Osteoblast (primary cell): ENCODE measurements at regions not wholly inside any gene's neighbourhood (a gene's known extent, or its start where the extent isn't known, plus 50 kb on each side); places are given as distances from the start of the nearest gene placed in this dataset.

Experiments used
- DNase-seq: peaks from one replicate; pipeline ENCODE4 v3.0.0; 2011; ENCODE audit warnings: low spot score, mixed read lengths; ENCODE audit not compliant: insufficient read length; ENCODE audit errors: missing footprints
- H2AFZ ChIP-seq: 2 replicates; pipeline ENCODE4 v1.6.0; 2011; ENCODE audit warnings: mild to moderate bottlenecking, low read length
- H3K27ac ChIP-seq: 2 replicates; pipeline ENCODE4 v1.5.1; 2011; ENCODE audit warnings: mild to moderate bottlenecking, low read depth, low read length, moderate library complexity
- H3K27me3 ChIP-seq: 2 replicates; pipeline ENCODE4 v1.6.0; 2012; ENCODE audit warnings: mild to moderate bottlenecking, control low read depth, inconsistent platforms, low read length, moderate library complexity; ENCODE audit not compliant: insufficient read depth
- H3K36me3 ChIP-seq: 2 replicates; pipeline ENCODE4 v1.5.1; 2011; ENCODE audit warnings: mild to moderate bottlenecking, low read length, control low read depth, moderate library complexity; ENCODE audit not compliant: insufficient read depth
- H3K4me1 ChIP-seq: 2 replicates; pipeline ENCODE4 v1.5.1; 2011; ENCODE audit warnings: mild to moderate bottlenecking, low read length, control low read depth, moderate library complexity; ENCODE audit not compliant: insufficient read depth
- H3K4me2 ChIP-seq: 2 replicates; pipeline ENCODE4 v1.6.0; 2011; ENCODE audit warnings: mild to moderate bottlenecking, low read length; ENCODE audit not compliant: insufficient read depth
- H3K4me3 ChIP-seq: fragments of 200-600 bp; sonication (generic); 3 replicates; pipeline ENCODE4 v1.5.1; 2012; ENCODE audit warnings: mild to moderate bottlenecking, low read length, inconsistent platforms; ENCODE audit not compliant: insufficient read depth
- H3K79me2 ChIP-seq: 2 replicates; pipeline ENCODE4 v1.6.0; 2012; ENCODE audit warnings: mild to moderate bottlenecking, low read length, control low read depth, inconsistent platforms; ENCODE audit not compliant: insufficient read depth
- H3K9me3 ChIP-seq: 2 replicates; pipeline ENCODE4 v1.5.1; 2011; ENCODE audit warnings: low read depth, low read length, control low read depth
- H4K20me1 ChIP-seq: 2 replicates; pipeline ENCODE4 v1.6.0; 2012; ENCODE audit warnings: mild to moderate bottlenecking, low read length, control low read depth; ENCODE audit not compliant: insufficient read depth
- TF ChIP-seq, protein P1 (sequence below): IDR thresholded peaks from 2 replicates; pipeline ENCODE4 v1.5.1; 2011; ENCODE audit warnings: mild to moderate bottlenecking, low read depth, low read length, moderate library complexity; ENCODE audit errors: extremely low read depth

DNA sequence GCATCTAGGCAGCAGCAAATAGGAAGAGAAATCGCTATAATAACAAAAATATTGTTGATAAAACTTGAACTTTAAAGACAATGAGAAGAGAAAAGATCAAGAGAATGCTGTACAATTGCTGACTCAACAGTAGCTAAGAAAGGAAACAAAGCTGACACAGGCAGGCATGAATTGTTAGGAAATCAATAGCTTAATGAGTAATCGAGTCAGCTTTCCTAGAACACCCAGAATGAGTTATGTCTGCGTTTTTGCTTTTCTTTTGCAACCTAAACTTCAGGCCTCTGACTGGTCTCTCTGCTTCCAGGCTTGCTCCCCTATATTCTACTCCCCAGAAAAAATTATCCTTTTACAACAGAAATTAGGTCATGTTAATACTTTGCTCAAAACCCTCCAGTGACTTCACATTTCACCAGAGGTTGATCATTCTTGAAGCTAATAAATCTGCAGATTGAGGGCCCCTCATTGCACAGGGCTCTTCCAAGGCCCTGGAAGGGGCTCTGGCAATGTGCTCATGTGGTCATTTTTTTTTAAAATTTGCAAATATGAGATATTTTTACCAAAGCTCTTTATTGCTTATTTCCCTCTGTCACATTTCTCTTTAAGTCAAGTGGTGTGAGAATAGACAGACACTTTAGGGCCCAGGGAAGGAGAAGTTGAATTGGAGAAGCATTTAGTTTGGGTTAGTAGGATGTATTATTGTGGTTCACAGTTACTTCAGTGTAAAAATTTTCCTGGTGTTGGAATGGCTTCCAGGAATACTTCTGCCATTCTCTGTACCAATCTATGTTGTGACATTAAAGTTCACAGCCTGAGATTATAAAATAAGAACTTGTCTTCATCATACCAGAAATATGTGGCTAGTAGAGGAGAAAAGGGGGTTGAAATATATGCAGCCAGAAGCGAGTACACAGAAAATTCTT is 116.3 kb downstream of the TMCO5A start:
- TF ChIP-seq, protein P1, sequence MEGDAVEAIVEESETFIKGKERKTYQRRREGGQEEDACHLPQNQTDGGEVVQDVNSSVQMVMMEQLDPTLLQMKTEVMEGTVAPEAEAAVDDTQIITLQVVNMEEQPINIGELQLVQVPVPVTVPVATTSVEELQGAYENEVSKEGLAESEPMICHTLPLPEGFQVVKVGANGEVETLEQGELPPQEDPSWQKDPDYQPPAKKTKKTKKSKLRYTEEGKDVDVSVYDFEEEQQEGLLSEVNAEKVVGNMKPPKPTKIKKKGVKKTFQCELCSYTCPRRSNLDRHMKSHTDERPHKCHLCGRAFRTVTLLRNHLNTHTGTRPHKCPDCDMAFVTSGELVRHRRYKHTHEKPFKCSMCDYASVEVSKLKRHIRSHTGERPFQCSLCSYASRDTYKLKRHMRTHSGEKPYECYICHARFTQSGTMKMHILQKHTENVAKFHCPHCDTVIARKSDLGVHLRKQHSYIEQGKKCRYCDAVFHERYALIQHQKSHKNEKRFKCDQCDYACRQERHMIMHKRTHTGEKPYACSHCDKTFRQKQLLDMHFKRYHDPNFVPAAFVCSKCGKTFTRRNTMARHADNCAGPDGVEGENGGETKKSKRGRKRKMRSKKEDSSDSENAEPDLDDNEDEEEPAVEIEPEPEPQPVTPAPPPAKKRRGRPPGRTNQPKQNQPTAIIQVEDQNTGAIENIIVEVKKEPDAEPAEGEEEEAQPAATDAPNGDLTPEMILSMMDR, result no peak
- no peaks in the 10 kb centered on the region for H3K79me2 ChIP-seq
- no peaks in the 10 kb centered on the region for H3K9me3 ChIP-seq
- H3K4me3 ChIP-seq, result no peak overlapping the region
- H3K4me2 ChIP-seq, result peak overlapping the region; percentile 17
- no peak overlapping the region for H2AFZ ChIP-seq
- DNase-seq, result no peak
- H4K20me1 ChIP-seq, result no peaks in the 10 kb centered on the region
- peak overlapping the region; percentile 44 for H3K27ac ChIP-seq
- H3K27me3 ChIP-seq, result no peaks in the 10 kb centered on the region
- H3K36me3 ChIP-seq, result no peaks in the 10 kb centered on the region
- H3K4me1 ChIP-seq, result peaks cover 33% of the 10 kb centered on the region

DNA sequence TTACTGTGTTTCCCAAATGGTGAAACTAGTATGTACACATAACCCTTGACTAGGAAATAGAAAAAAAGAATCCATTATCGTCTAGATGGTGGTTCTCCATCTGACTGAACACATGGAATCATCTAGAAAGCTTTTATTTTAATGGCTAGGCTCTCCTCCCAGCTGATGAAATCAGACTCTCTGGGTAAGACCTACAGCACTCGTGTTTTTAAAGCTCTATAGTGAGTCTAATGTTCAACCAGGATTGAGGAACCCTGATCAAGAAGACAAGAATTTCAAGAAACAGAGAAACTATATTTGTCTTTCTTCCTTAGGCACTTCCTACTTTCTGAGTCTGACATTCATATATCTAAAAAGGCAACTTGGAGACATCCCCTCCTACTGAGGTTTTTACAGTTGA is 118.8 kb downstream of the TMCO5A start:
- Histone ChIP-seq H3K4me1 (peaks cover 33% of the 10 kb centered on the region), H2AFZ (no peak overlapping the region), H3K79me2 (no peaks in the 10 kb centered on the region), H3K4me3 (no peak overlapping the region), H3K27ac (peak overlapping the region; percentile 43), H3K4me2 (no peak overlapping the region), H4K20me1 (no peaks in the 10 kb centered on the region), H3K9me3 (no peaks in the 10 kb centered on the region), H3K27me3 (no peaks in the 10 kb centered on the region), H3K36me3 (no peaks in the 10 kb centered on the region)
- TF ChIP-seq, protein P1, result no peak
- DNase-seq, result no peak

DNA sequence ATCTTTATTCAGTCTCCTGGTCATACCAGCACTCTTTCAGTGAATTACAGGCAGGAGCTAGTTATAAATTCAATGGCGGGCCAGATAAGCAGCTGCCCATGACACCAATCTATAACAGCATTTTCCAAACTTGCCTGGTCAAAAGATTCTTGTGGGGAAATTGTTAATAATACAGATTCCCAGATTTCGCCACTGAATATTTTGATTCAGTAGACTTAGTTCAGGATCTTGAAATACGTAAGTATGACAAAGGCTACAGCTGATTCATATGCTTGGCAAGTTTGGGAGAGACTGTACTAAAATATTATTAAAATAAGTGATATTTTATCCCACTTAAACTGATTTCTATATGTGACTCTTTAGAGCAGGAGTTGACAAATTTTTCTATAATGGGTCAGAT is 119.3 kb downstream of the TMCO5A start:
- Histone ChIP-seq H3K4me1 (peaks cover 33% of the 10 kb centered on the region), H3K79me2 (no peaks in the 10 kb centered on the region), H2AFZ (no peak overlapping the region), H3K27ac (peak overlapping the region; percentile 54), H4K20me1 (no peaks in the 10 kb centered on the region), H3K4me3 (no peak overlapping the region), H3K9me3 (no peaks in the 10 kb centered on the region), H3K4me2 (no peak overlapping the region), H3K27me3 (no peaks in the 10 kb centered on the region), H3K36me3 (no peaks in the 10 kb centered on the region)
- DNase-seq, result no peak
- TF ChIP-seq, protein P1, result no peak

DNA sequence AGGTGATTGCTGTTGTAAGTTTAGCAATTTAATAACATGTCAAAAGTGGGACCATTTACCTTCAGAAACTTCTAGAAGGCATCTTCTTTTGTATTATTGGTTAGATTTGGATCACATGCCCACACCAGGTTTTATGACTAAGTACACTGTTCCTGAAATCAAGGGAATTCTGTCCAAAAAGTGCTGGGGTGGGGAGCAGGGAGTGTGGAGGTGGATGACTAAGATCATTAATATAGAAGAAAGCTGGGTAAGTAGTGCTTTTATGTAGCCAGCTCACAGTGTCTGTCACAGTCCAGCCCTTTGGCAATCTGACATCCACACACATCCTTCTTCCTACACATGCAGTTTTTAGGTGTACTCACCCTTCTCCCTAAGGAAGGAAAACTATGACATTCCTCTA is 120.0 kb downstream of the TMCO5A start:
- H3K4me1 ChIP-seq, result peaks cover 35% of the 10 kb centered on the region
- no peaks in the 10 kb centered on the region for H3K9me3 ChIP-seq
- no peaks in the 10 kb centered on the region for H4K20me1 ChIP-seq
- TF ChIP-seq, protein P1, result no peak
- no peak overlapping the region for H3K4me2 ChIP-seq
- no peaks in the 10 kb centered on the region for H3K79me2 ChIP-seq
- H3K36me3 ChIP-seq, result no peaks in the 10 kb centered on the region
- H3K4me3 ChIP-seq, result no peak overlapping the region
- H3K27ac ChIP-seq, result peak overlapping the region; percentile 54
- no peak overlapping the region for H2AFZ ChIP-seq
- H3K27me3 ChIP-seq, result no peaks in the 10 kb centered on the region
- no peak for DNase-seq
